Muscle of arm (tissue), 1 donor: ENCODE measurements at regions not wholly inside any gene's neighbourhood (a gene's known extent, or its start where the extent isn't known, plus 50 kb on each side); places are given as distances from the start of the nearest gene placed in this dataset.

Experiments used
- DNase-seq: peaks from one replicate; pipeline ENCODE4 v3.0.0-alpha.2; 2013

GRCh38 chr5:135218790-135219568 lies 180.1 kb downstream of the MACROH2A1 start:
- DNase-seq: peak; percentile 49

GRCh38 chr5:135218486-135218755 lies 180.6 kb downstream of the MACROH2A1 start:
- no peak for DNase-seq

- DNase-seq: no peak
These were observed 181.2 kb downstream of the MACROH2A1 start for GRCh38 chr5:135217669-135218485.

- no peak for DNase-seq
These were observed 182.3 kb downstream of the MACROH2A1 start for GRCh38 chr5:135216471-135217343.

GRCh38 chr5:135215617-135216470 lies 181.8 kb upstream of the PITX1 start:
- DNase-seq: no peak

- no peak for DNase-seq
These were observed 181.0 kb upstream of the PITX1 start for GRCh38 chr5:135214897-135215616.

GRCh38 chr5:135213466-135214239 lies 179.6 kb upstream of the PITX1 start:
- DNase-seq: no peak

GRCh38 chr5:135213027-135213386 lies 179.0 kb upstream of the PITX1 start:
- DNase-seq: no peak

GRCh38 chr5:135212361-135213026 lies 178.5 kb upstream of the PITX1 start:
- no peak for DNase-seq

GRCh38 chr5:135211791-135212190 lies 177.8 kb upstream of the PITX1 start:
- no peak for DNase-seq

GRCh38 chr5:135211083-135211790 lies 177.2 kb upstream of the PITX1 start:
- DNase-seq: no peak

GRCh38 chr5:135210286-135211055 lies 176.4 kb upstream of the PITX1 start:
- no peak for DNase-seq

- no peak for DNase-seq
These were observed 175.1 kb upstream of the PITX1 start for GRCh38 chr5:135208903-135209721.

GRCh38 chr5:135208555-135208902 lies 174.5 kb upstream of the PITX1 start:
- no peak for DNase-seq

GRCh38 chr5:135207866-135208265 lies 173.8 kb upstream of the PITX1 start:
- no peak for DNase-seq

GRCh38 chr5:135206862-135207261 lies 172.8 kb upstream of the PITX1 start:
- no peak for DNase-seq
